GM19455 (cell line): ENCODE measurements at regions not wholly inside any gene's neighbourhood (a gene's known extent, or its start where the extent isn't known, plus 50 kb on each side); places are given as distances from the start of the nearest gene placed in this dataset.

Source experiments
- ATAC-seq: cut with Tn5 transposase; IDR thresholded peaks from one replicate; pipeline ENCODE4 v1.9.1; 2021; ENCODE audit not compliant: unreplicated experiment

- no peak for ATAC-seq
These were observed 96.8 kb upstream of the RGMA start for GRCh38 chr15:93185796-93186195.

- no peak for ATAC-seq
These were observed 93.7 kb upstream of the RGMA start for GRCh38 chr15:93182703-93183205.

GRCh38 chr15:93180656-93181055 lies 91.6 kb upstream of the RGMA start:
- ATAC-seq: no peak

- no peak for ATAC-seq
These were observed 91.1 kb upstream of the RGMA start for GRCh38 chr15:93180128-93180527.

- no peak for ATAC-seq
These were observed 90.7 kb upstream of the RGMA start for GRCh38 chr15:93179700-93180102.

GRCh38 chr15:93179072-93179471 lies 90.1 kb upstream of the RGMA start:
- no peak for ATAC-seq

GRCh38 chr15:93178371-93178770 lies 89.4 kb upstream of the RGMA start:
- no peak for ATAC-seq

- ATAC-seq: no peak
These were observed 87.1 kb upstream of the RGMA start for GRCh38 chr15:93176065-93176464.

- ATAC-seq: no peak
These were observed 85.8 kb upstream of the RGMA start for GRCh38 chr15:93174836-93175235.

GRCh38 chr15:93173369-93173768 lies 84.4 kb upstream of the RGMA start:
- no peak for ATAC-seq

- ATAC-seq: no peak
These were observed 82.5 kb upstream of the RGMA start for GRCh38 chr15:93171476-93171875.

- no peak for ATAC-seq
These were observed 81.3 kb upstream of the RGMA start for GRCh38 chr15:93170329-93170728.

GRCh38 chr15:93168910-93169309 lies 79.9 kb upstream of the RGMA start:
- no peak for ATAC-seq

- no peak for ATAC-seq
These were observed 78.3 kb upstream of the RGMA start for GRCh38 chr15:93167291-93167690.

- no peak for ATAC-seq
These were observed 77.7 kb upstream of the RGMA start for GRCh38 chr15:93166675-93167074.

GRCh38 chr15:93165734-93166470 lies 76.9 kb upstream of the RGMA start:
- no peak for ATAC-seq

GRCh38 chr15:93164409-93164808 lies 75.4 kb upstream of the RGMA start:
- no peak for ATAC-seq

- no peak for ATAC-seq
These were observed 73.5 kb upstream of the RGMA start for GRCh38 chr15:93162560-93162959.

- ATAC-seq: no peak
These were observed 70.9 kb upstream of the RGMA start for GRCh38 chr15:93159930-93160329.

- no peak for ATAC-seq
These were observed 69.3 kb upstream of the RGMA start for GRCh38 chr15:93158097-93158900.

GRCh38 chr15:93154666-93155065 lies 65.7 kb upstream of the RGMA start:
- ATAC-seq: no peak

- ATAC-seq: no peak
These were observed 63.9 kb upstream of the RGMA start for GRCh38 chr15:93152951-93153350.
